GM18951 (cell line): ENCODE measurements at regions not wholly inside any gene's neighbourhood (a gene's known extent, or its start where the extent isn't known, plus 50 kb on each side); places are given as distances from the start of the nearest gene placed in this dataset.

Experiments used
- POLR2A ChIP-seq: IDR thresholded peaks from 4 replicates; pipeline ENCODE4 v1.6.1; 2011; ENCODE audit warnings: mild to moderate bottlenecking; ENCODE audit not compliant: insufficient read length, insufficient read depth; ENCODE audit errors: extremely low read depth
- in situ Hi-C: fragments of 300-500 bp; cut with MboI; formaldehyde crosslinking; loops from one replicate; pipeline ENCODE4 v1.12.0; 2022; ENCODE audit warnings: low sequenced_read_pairs, mixed read lengths, inconsistent platforms; ENCODE audit not compliant: unreplicated experiment

DNA sequence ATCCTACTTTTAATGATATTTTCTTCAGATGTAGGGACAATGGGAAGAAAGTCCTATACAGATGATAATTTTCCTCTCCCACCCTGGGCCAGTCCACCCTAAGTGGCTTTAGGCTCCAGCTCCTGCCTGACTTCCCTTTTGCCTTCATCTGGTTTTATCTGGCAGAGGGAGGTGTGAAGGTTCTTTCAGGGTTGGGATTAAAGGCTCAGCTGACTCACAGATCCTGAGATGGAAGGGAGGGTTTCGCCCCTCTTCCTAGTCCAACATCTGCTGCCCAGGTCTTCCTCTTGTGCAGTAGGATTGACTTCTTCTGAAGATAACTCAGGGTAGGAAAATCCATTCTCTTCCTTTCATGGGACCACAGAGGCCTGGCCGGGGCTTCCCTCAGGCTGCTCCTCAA, 362.4 kb upstream of the KAZN start:
- TF ChIP-seq POLR2A, result no peak
- in situ Hi-C loops, result no loop called here

GRCh38 chr1:14238472-14239307, 359.8 kb upstream of the KAZN start:
- no peak for TF ChIP-seq POLR2A
- in situ Hi-C loops, result no loop called here

- in situ Hi-C loops, result no loop called here
- no peak for TF ChIP-seq POLR2A
These were observed 358.2 kb upstream of the KAZN start for GRCh38 chr1:14240265-14240664.

- no peak for TF ChIP-seq POLR2A
- in situ Hi-C loops, result no loop called here
These were observed 356.4 kb upstream of the KAZN start for GRCh38 chr1:14242123-14242522.

- TF ChIP-seq POLR2A, result no peak
- in situ Hi-C loops, result no loop called here
These were observed 355.6 kb upstream of the KAZN start for GRCh38 chr1:14242870-14243269.

DNA sequence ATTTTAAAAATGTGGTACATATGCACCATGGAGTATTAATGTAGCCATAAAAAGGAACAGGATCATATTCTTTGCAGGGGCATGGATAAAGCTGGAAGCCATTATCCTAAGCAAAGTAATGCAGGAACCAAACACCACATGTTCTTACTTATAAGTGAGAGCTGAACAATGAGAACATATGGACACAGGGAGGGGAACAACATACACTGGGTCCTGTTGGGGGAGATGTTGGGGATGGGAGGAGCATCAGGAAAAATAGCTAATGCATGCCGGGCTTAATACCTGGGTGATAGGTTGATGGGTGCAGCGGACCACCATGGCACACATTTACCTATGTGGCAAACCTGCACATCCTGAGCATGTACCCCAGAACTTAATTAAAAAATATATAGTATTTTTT, 352.5 kb upstream of the KAZN start:
- in situ Hi-C loops, result no loop called here
- no peak for TF ChIP-seq POLR2A

DNA sequence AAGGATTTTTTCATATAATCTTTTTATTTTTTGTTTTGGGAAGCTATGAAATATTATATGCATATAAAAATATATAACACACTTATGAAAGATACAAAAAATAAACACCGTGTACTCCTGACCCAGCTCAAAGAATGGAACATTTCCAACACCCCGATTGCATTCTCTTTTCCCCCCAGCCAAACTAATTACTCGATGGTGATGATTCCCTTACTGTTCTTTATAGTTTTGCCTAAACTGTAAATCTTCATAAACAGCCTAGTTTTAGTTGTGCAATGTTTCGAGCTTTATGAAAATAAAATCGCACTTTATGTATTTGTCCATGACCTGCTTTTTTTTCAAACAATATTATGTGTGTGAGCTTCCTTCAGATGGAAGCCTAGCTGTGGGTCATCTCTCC, 352.0 kb upstream of the KAZN start:
- in situ Hi-C loops, result no loop called here
- TF ChIP-seq POLR2A, result no peak

- in situ Hi-C loops, result no loop called here
These were observed 350.8 kb upstream of the KAZN start for GRCh38 chr1:14247666-14248065.

DNA sequence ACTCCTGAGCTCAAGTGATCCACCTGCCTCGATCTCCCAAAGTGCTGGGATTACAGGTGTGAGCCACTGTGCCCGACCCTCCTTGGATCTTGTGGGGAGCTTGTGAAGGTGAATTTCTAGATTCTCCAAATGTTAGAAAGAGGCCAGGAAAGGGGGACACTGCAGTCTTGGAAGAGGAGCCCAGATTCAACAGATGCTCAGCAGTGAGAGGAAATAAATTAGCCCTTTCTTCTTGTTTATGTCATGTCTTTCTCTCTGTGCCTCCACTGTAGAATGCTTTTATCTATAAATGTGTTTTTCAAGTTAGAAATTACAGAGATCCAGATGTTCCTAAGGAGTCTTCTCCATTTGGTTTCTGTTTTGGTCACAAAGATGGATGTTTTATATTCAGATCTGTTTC, 346.6 kb upstream of the KAZN start:
- TF ChIP-seq POLR2A, result no peak
- in situ Hi-C loops, result no loop called here

More at GRCh38 chr1:14247666-14248065, 350.8 kb upstream of the KAZN start:
- no peak for TF ChIP-seq POLR2A

DNA sequence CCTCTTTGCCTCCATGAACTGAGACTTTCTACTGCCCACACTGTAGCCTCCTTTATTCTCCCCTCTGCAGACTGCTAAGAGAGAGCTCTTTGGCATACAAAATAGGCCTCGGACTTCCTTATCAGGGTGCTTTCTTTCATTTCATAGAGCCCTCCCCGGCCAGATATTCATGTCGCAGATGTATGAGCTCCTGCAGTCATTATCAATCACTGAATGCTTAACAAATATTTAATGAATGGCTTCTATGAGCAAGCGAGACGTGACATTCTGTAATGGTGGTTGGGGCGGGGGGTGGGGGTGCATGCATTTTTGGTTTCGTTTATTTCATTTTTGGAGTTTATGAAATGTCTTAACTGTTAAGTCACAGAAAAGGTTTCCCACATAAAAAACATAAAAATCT, 344.8 kb upstream of the KAZN start:
- TF ChIP-seq POLR2A, result no peak
- in situ Hi-C loops, result no loop called here

GRCh38 chr1:14254251-14254650, 344.2 kb upstream of the KAZN start:
- TF ChIP-seq POLR2A, result no peak
- in situ Hi-C loops, result no loop called here

GRCh38 chr1:14255233-14255632, 343.3 kb upstream of the KAZN start:
- TF ChIP-seq POLR2A, result no peak
- in situ Hi-C loops, result no loop called here

DNA sequence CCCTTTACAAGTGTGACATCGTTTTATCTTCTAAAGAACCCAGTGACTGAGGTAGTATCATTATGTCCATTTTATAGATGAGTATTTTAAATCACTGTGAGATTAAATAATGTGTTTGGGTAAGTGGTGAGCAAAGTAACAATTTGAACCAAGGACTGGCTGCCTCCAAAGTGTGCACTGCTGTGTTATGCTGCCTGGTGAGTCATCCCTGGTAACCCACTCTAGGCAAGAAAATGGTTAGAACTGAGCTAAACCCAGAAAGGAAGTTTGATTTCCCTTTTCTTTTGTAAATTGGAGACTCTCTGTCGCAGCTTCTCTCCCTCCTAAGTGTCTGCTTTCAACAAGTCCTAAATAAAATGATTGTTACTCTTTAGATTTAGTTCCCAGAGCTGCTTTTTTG, 342.8 kb upstream of the KAZN start:
- TF ChIP-seq POLR2A, result no peak
- in situ Hi-C loops, result no loop called here

DNA sequence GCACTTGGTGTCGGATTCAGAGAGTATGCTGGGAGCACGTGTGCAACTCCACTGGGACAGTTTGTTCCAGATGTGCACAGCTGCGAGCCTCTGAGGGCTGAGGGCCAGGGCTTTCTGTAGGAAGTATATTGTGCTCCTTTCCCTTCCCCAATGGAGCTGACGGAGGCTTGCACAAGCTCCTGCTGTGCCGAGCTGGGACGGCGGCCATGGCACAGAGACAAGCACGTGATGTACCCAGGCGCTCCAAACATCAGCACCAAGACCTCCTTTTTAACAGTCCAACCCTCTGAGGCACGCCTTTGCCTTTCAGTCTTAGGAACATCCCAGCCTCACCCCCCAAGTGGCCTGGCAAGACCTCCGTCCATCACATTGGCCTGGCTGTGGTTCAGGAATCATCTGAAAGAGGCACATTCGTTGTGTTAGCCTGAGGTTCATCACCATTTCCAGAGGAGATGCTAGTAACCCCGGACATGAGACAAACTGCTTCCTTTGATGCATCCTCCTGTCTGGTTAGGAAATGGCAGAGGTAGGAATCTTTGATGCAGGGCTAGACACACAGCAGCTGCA, 339.2 kb upstream of the KAZN start:
- in situ Hi-C loops, result no loop called here
- TF ChIP-seq POLR2A, result no peak

- TF ChIP-seq POLR2A, result no peak
- in situ Hi-C loops, result no loop called here
These were observed 338.0 kb upstream of the KAZN start for GRCh38 chr1:14260480-14260879.

- in situ Hi-C loops, result no loop called here
- TF ChIP-seq POLR2A, result no peak
These were observed 337.1 kb upstream of the KAZN start for GRCh38 chr1:14261395-14261794.
